NCI-H2107 (cell line): ENCODE measurements at regions not wholly inside any gene's neighbourhood (a gene's known extent, or its start where the extent isn't known, plus 50 kb on each side); places are given as distances from the start of the nearest gene placed in this dataset.

Experiments used
- DNase-seq: peaks from one replicate; lab custom pipeline; 2025; lab: John Stamatoyannopoulos, UW

- peak; percentile 60 for DNase-seq
These were observed 556.7 kb upstream of the FBXO33 start for GRCh38 chr14:39988939-39989338.

- no peak for DNase-seq
These were observed 552.1 kb upstream of the FBXO33 start for GRCh38 chr14:39984323-39984722.

GRCh38 chr14:39977198-39977597 lies 545.0 kb upstream of the FBXO33 start:
- DNase-seq: no peak

GRCh38 chr14:39974036-39974435 lies 541.8 kb upstream of the FBXO33 start:
- DNase-seq: no peak

- no peak for DNase-seq
These were observed 540.5 kb upstream of the FBXO33 start for GRCh38 chr14:39972704-39973103.

- DNase-seq: no peak
These were observed 535.7 kb upstream of the FBXO33 start for GRCh38 chr14:39967885-39968284.

GRCh38 chr14:39957987-39958386 lies 525.8 kb upstream of the FBXO33 start:
- DNase-seq: no peak

GRCh38 chr14:39957290-39957689 lies 525.1 kb upstream of the FBXO33 start:
- no peak for DNase-seq

GRCh38 chr14:39956372-39956771 lies 524.1 kb upstream of the FBXO33 start:
- no peak for DNase-seq

- DNase-seq: no peak
These were observed 516.0 kb upstream of the FBXO33 start for GRCh38 chr14:39948235-39948634.

GRCh38 chr14:39946807-39947206 lies 514.6 kb upstream of the FBXO33 start:
- DNase-seq: no peak

- DNase-seq: no peak
These were observed 506.8 kb upstream of the FBXO33 start for GRCh38 chr14:39939023-39939422.

- DNase-seq: no peak
These were observed 480.2 kb upstream of the FBXO33 start for GRCh38 chr14:39912192-39913100.

- DNase-seq: no peak
These were observed 465.4 kb upstream of the FBXO33 start for GRCh38 chr14:39897657-39898056.

GRCh38 chr14:39890026-39890425 lies 457.8 kb upstream of the FBXO33 start:
- no peak for DNase-seq

- no peak for DNase-seq
These were observed 451.9 kb upstream of the FBXO33 start for GRCh38 chr14:39884091-39884490.

- no peak for DNase-seq
These were observed 448.7 kb upstream of the FBXO33 start for GRCh38 chr14:39880965-39881364.

GRCh38 chr14:39880106-39880695 lies 448.0 kb upstream of the FBXO33 start:
- DNase-seq: no peak

- DNase-seq: no peak
These were observed 445.5 kb upstream of the FBXO33 start for GRCh38 chr14:39877577-39878190.

- no peak for DNase-seq
These were observed 444.7 kb upstream of the FBXO33 start for GRCh38 chr14:39876916-39877315.

GRCh38 chr14:39875028-39875427 lies 442.8 kb upstream of the FBXO33 start:
- no peak for DNase-seq

GRCh38 chr14:39873791-39874190 lies 441.6 kb upstream of the FBXO33 start:
- no peak for DNase-seq

GRCh38 chr14:39868949-39869348 lies 436.7 kb upstream of the FBXO33 start:
- DNase-seq: no peak
